CD14-positive monocyte (primary cell): ENCODE measurements at regions not wholly inside any gene's neighbourhood (a gene's known extent, or its start where the extent isn't known, plus 50 kb on each side); places are given as distances from the start of the nearest gene placed in this dataset.

ENCODE experiments used
- DNase-seq, 3 donors: peaks; one replicate each; pipeline ENCODE4 v3.0.0-alpha.2; 2011 to 2022
- H2AFZ ChIP-seq: 2 replicates; pipeline ENCODE4 v1.6.0; 2012; ENCODE audit warnings: mild to moderate bottlenecking, low read depth, low read length, inconsistent platforms; ENCODE audit not compliant: insufficient read depth, poor library complexity, severe bottlenecking
- H3K27ac ChIP-seq, 2 donors: 1 replicate in 1 of 2; 2 replicates in 1 of 2; pipeline ENCODE4 v1.5.1; 2012 to 2013; ENCODE audit warnings: low read length in 2 of 2, control low read depth in 1 of 2, inconsistent platforms in 1 of 2, low read depth in 1 of 2, mild to moderate bottlenecking in 1 of 2
- H3K27me3 ChIP-seq, 2 donors: one replicate each; pipeline versions ENCODE4 v1.6.0 to v1.6.1; 2011 to 2013; ENCODE audit warnings: low read length in 2 of 2; ENCODE audit not compliant: control insufficient read depth in 2 of 2, insufficient read depth in 2 of 2
- H3K36me3 ChIP-seq, 2 donors: replicated peaks in 1 of 2; 1 replicate in 1 of 2; 2 replicates in 1 of 2; pipeline versions ENCODE4 v1.5.1 to v1.6.1; 2012 to 2013; ENCODE audit warnings: low read length in 2 of 2, control low read depth in 1 of 2, inconsistent platforms in 1 of 2, mild to moderate bottlenecking in 1 of 2; ENCODE audit not compliant: insufficient read depth in 2 of 2, control insufficient read depth in 1 of 2
- H3K4me1 ChIP-seq, 2 donors: 1 replicate in 1 of 2; 2 replicates in 1 of 2; pipeline versions ENCODE4 v1.5.1 to v1.6.1; 2012 to 2013; ENCODE audit warnings: low read length in 2 of 2, control low read depth in 1 of 2, inconsistent platforms in 1 of 2, mild to moderate bottlenecking in 1 of 2, moderate library complexity in 1 of 2; ENCODE audit not compliant: insufficient read depth in 2 of 2, control insufficient read depth in 1 of 2
- H3K4me2 ChIP-seq: replicated peaks from 2 replicates; pipeline ENCODE3; 2012; ENCODE audit warnings: low read length, moderate library complexity, mild to moderate bottlenecking; ENCODE audit not compliant: poor library complexity, severe bottlenecking; ENCODE audit errors: extremely low read depth
- H3K4me3 ChIP-seq, 3 experiments: fragments of 200-600 bp in 1 of 3; sonication (generic) in 1 of 3; replicated peaks in 1 of 3; 1 replicate in 2 of 3; 2 replicates in 1 of 3; pipeline ENCODE4 v1.5.1; 2011 to 2013; ENCODE audit warnings: low read length in 3 of 3, mild to moderate bottlenecking in 3 of 3, control low read depth in 2 of 3, low read depth in 2 of 3, inconsistent platforms in 1 of 3, moderate library complexity in 1 of 3
- H3K79me2 ChIP-seq: 2 replicates; pipeline ENCODE4 v1.6.0; 2012; ENCODE audit warnings: mild to moderate bottlenecking, control low read depth, inconsistent platforms, low read length, moderate library complexity; ENCODE audit not compliant: insufficient read depth
- H3K9ac ChIP-seq: 2 replicates; pipeline ENCODE4 v1.6.0; 2017; ENCODE audit warnings: low read length, mild to moderate bottlenecking; ENCODE audit not compliant: insufficient read depth, poor library complexity, severe bottlenecking
- H3K9me3 ChIP-seq, 2 donors: replicated peaks in 1 of 2; 1 replicate in 1 of 2; 2 replicates in 1 of 2; pipeline versions ENCODE4 v1.5.1 to v1.6.1; 2012 to 2013; ENCODE audit warnings: low read length in 2 of 2, control low read depth in 1 of 2; ENCODE audit not compliant: control insufficient read depth in 1 of 2, insufficient read depth in 1 of 2
- H4K20me1 ChIP-seq: 2 replicates; pipeline ENCODE4 v1.6.0; 2012; ENCODE audit warnings: mild to moderate bottlenecking, low read length, control low read depth, moderate library complexity; ENCODE audit not compliant: insufficient read depth
- H3K27ac Mint-ChIP-seq, 7 donors: one replicate each; pipeline ENCODE4 v1.8.0; 2020; ENCODE audit warnings: mild to moderate bottlenecking in 7 of 7, mixed read lengths in 7 of 7, moderate library complexity in 6 of 7, inconsistent platforms in 2 of 7
- H3K27me3 Mint-ChIP-seq, 3 donors: one replicate each; pipeline ENCODE4 v1.8.0; 2021 to 2022; ENCODE audit warnings: low read depth in 3 of 3, mild to moderate bottlenecking in 3 of 3, mixed read lengths in 3 of 3, moderate library complexity in 3 of 3, inconsistent platforms in 1 of 3
- H3K36me3 Mint-ChIP-seq, 2 donors: one replicate each; pipeline ENCODE4 v1.8.0; 2020; ENCODE audit warnings: mixed read lengths in 2 of 2, inconsistent platforms in 1 of 2, mild to moderate bottlenecking in 1 of 2
- H3K4me1 Mint-ChIP-seq: one replicate; pipeline ENCODE4 v1.8.0; 2020; ENCODE audit warnings: mild to moderate bottlenecking, mixed read lengths
- H3K4me3 Mint-ChIP-seq, 2 donors: one replicate each; pipeline ENCODE4 v1.8.0; 2020; ENCODE audit warnings: mild to moderate bottlenecking in 2 of 2, mixed read lengths in 2 of 2, moderate library complexity in 1 of 2
- H3K9me3 Mint-ChIP-seq, 7 donors: one replicate each; pipeline ENCODE4 v1.8.0; 2020 to 2022; ENCODE audit warnings: mixed read lengths in 7 of 7, mild to moderate bottlenecking in 6 of 7, moderate library complexity in 6 of 7, inconsistent platforms in 2 of 7
- WGBS: methylation state at CpG from one replicate; pipeline ENCODE4 v1.1.5; 2013; ENCODE audit warnings: missing lambda C conversion rate; ENCODE audit not compliant: insufficient coverage; 5-methylcytosine and 5-hydroxymethylcytosine counted together
- intact Hi-C, 2 donors: fragments of 100-400 bp; cut with micrococcal nuclease; formaldehyde crosslinking; loops; one replicate each; pipeline versions ENCODE4 v1.15.0 to v1.15.1; 2023
- TF ChIP-seq, protein P1 (sequence below): fragments of 200-600 bp; IDR thresholded peaks from one replicate; pipeline ENCODE4 v1.8.0; 2022; ENCODE audit warnings: antibody characterized with exemption, mild to moderate bottlenecking

DNA sequence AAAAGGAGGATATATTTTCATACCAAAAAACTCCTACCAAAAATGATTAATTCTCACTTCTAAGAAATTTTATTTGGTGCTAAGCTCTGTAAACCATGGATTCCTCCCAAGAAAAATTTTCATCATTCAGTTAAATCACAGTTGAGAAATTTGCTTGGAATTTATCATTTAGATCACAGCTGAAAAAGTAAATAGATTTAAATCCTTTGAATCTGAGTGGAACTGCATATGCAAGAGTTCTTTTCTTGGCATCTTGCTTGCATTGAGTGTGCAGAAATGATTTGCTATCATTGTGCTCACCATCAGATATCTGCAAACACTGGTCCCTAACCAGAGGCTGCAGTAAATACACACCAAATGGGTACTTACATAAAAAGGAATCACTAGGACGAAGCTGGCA lies 836.1 kb upstream of the CDH6 start:
- no peak overlapping the region for H3K27ac ChIP-seq
- no peak overlapping the region for H3K9ac ChIP-seq
- no peak for DNase-seq
- peaks cover 0 to 4% of the 10 kb centered on the region in 2 donors for H3K9me3 ChIP-seq
- H3K4me1 Mint-ChIP-seq = no peaks in the 10 kb centered on the region
- no peaks in the 10 kb centered on the region for H3K36me3 ChIP-seq
- intact Hi-C loops = no loop called here
- no peaks in the 10 kb centered on the region for H3K79me2 ChIP-seq
- no peak overlapping the region for H3K4me3 ChIP-seq
- H3K4me1 ChIP-seq = no peaks in the 10 kb centered on the region
- TF ChIP-seq, protein P1, sequence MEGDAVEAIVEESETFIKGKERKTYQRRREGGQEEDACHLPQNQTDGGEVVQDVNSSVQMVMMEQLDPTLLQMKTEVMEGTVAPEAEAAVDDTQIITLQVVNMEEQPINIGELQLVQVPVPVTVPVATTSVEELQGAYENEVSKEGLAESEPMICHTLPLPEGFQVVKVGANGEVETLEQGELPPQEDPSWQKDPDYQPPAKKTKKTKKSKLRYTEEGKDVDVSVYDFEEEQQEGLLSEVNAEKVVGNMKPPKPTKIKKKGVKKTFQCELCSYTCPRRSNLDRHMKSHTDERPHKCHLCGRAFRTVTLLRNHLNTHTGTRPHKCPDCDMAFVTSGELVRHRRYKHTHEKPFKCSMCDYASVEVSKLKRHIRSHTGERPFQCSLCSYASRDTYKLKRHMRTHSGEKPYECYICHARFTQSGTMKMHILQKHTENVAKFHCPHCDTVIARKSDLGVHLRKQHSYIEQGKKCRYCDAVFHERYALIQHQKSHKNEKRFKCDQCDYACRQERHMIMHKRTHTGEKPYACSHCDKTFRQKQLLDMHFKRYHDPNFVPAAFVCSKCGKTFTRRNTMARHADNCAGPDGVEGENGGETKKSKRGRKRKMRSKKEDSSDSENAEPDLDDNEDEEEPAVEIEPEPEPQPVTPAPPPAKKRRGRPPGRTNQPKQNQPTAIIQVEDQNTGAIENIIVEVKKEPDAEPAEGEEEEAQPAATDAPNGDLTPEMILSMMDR = no peak
- H3K36me3 Mint-ChIP-seq = no peaks in the 10 kb centered on the region
- H3K4me2 ChIP-seq = no peak overlapping the region
- no CpG with 5 or more reads among the region's 1 CpG for WGBS
- H2AFZ ChIP-seq = no peak overlapping the region
- peaks cover 0 to 16% (median 4%) of the 10 kb centered on the region in 7 donors for H3K9me3 Mint-ChIP-seq
- H3K27ac Mint-ChIP-seq = no peak overlapping the region
- H4K20me1 ChIP-seq = no peaks in the 10 kb centered on the region
- no peak overlapping the region for H3K4me3 Mint-ChIP-seq
- no peaks in the 10 kb centered on the region for H3K27me3 Mint-ChIP-seq
- no peaks in the 10 kb centered on the region for H3K27me3 ChIP-seq

DNA sequence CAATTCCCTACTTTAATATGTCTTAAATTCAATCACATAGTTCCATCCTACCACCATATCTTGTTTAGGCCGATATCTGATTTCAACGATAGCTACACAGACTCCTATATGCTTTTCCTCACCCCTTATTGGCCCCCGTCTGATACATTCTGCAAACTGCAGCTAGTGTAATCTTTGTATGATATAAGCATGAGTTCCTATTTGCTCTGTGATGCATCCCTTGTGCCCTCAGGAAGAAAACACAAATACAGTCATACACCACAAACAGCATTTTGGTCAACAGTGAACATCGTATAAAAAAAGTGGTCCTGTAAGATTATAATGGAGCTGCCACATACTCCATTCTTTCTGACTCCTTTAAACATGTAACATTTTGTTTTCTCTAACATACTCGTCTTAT lies 837.8 kb upstream of the CDH6 start:
- Histone ChIP-seq H4K20me1 (no peaks in the 10 kb centered on the region), H3K4me1 (no peaks in the 10 kb centered on the region), H3K9ac (no peak overlapping the region), H3K27ac (no peak overlapping the region), H3K9me3 (peaks cover 0 to 4% of the 10 kb centered on the region in 2 donors), H2AFZ (no peak overlapping the region), H3K79me2 (no peaks in the 10 kb centered on the region), H3K4me2 (no peak overlapping the region), H3K27me3 (no peaks in the 10 kb centered on the region), H3K36me3 (no peaks in the 10 kb centered on the region), H3K4me3 (no peak overlapping the region)
- no peaks in the 10 kb centered on the region for H3K4me1 Mint-ChIP-seq
- H3K27ac Mint-ChIP-seq = no peak overlapping the region
- TF ChIP-seq, protein P1 = no peak
- H3K4me3 Mint-ChIP-seq = no peak overlapping the region
- no peaks in the 10 kb centered on the region for H3K27me3 Mint-ChIP-seq
- peaks cover 0 to 8% (median 2%) of the 10 kb centered on the region in 7 donors for H3K9me3 Mint-ChIP-seq
- WGBS = no CpG with 5 or more reads among the region's 5 CpGs
- H3K36me3 Mint-ChIP-seq = no peaks in the 10 kb centered on the region
- intact Hi-C loops = no loop called here
- DNase-seq = no peak
